HEK293 (cell line): ENCODE measurements at regions not wholly inside any gene's neighbourhood (a gene's known extent, or its start where the extent isn't known, plus 50 kb on each side); places are given as distances from the start of the nearest gene placed in this dataset.
A peak's percentile ranks its signal among the peaks of the same experiment; 100 is the strongest.

Experiments used
- CTCF ChIA-PET: fragments of 350-600 bp; formaldehyde crosslinking; extraction: SDS; loops from one replicate; lab custom pipeline; 2021; ENCODE audit warnings: antibody characterized with exemption; lab: Yijun Ruan, JAX
- POLR2A ChIA-PET: fragments of 300-600 bp; formaldehyde crosslinking; extraction: SDS; loops from one replicate; lab custom pipeline; 2020; ENCODE audit warnings: antibody characterized with exemption, inconsistent platforms; lab: Yijun Ruan, JAX
- H3K27ac ChIP-seq: fragments of 200-500 bp; sonication (Bioruptor generic); 2 replicates; pipeline ENCODE4 v1.5.1; 2014; ENCODE audit warnings: low read depth, low read length, control low read depth, inconsistent platforms; ENCODE audit errors: extremely low read depth
- H3K36me3 ChIP-seq, 2 experiments: fragments of 200-500 bp in 1 of 2; sonication (Bioruptor generic) in 1 of 2; 1 replicate in 1 of 2; 2 replicates in 1 of 2; pipeline ENCODE4 v1.5.1; 2014 to 2017; ENCODE audit warnings: inconsistent platforms in 2 of 2, low read length in 2 of 2; ENCODE audit not compliant: control insufficient read depth in 2 of 2, insufficient read depth in 1 of 2
- H3K4me1 ChIP-seq: fragments of 200-500 bp; sonication (Bioruptor generic); 2 replicates; pipeline ENCODE4 v1.5.1; 2014; ENCODE audit warnings: mild to moderate bottlenecking, low read length, inconsistent platforms; ENCODE audit not compliant: control insufficient read depth, insufficient read depth
- H3K4me3 ChIP-seq: 2 replicates; pipeline ENCODE4 v1.5.1; 2011; ENCODE audit warnings: low read depth, mild to moderate bottlenecking, control low read depth, low read length, moderate library complexity
- H3K9me3 ChIP-seq: fragments of 200-500 bp; sonication (Bioruptor generic); 2 replicates; pipeline ENCODE4 v1.5.1; 2014; ENCODE audit warnings: low read depth, low read length, inconsistent platforms; ENCODE audit not compliant: control insufficient read depth, insufficient read depth
- KLF7 ChIP-seq: fragments of 450-650 bp; formaldehyde crosslinking; IDR thresholded peaks from 2 replicates; pipeline ENCODE4 v1.5.1; 2016; ENCODE audit warnings: missing biosample characterization, missing genetic modification characterization, borderline replicate concordance
- PBX3 ChIP-seq: sonication (generic); formaldehyde crosslinking; IDR thresholded peaks from 2 replicates; pipeline ENCODE4 v1.8.1; 2022; ENCODE audit warnings: mild to moderate bottlenecking, moderate library complexity, missing genetic modification reagents
- TRIM28 ChIP-seq: IDR thresholded peaks from 2 replicates; pipeline ENCODE4 v1.6.1; 2011; ENCODE audit warnings: low read length, control low read depth, borderline replicate concordance
- ZBTB1 ChIP-seq: fragments of 450-650 bp; formaldehyde crosslinking; IDR thresholded peaks from 2 replicates; pipeline ENCODE4 v1.5.1; 2016; ENCODE audit warnings: missing biosample characterization, missing genetic modification characterization
- ZBTB20 ChIP-seq: fragments of 450-650 bp; formaldehyde crosslinking; IDR thresholded peaks from 2 replicates; pipeline ENCODE4 v1.5.1; 2016; ENCODE audit warnings: missing biosample characterization, missing genetic modification characterization
- ZBTB7A ChIP-seq: fragments of 450-650 bp; formaldehyde crosslinking; IDR thresholded peaks from 2 replicates; pipeline ENCODE4 v1.5.1; 2016; ENCODE audit warnings: low read depth, missing biosample characterization, missing genetic modification characterization
- ZNF184 ChIP-seq: fragments of 450-650 bp; IDR thresholded peaks from 2 replicates; pipeline ENCODE4 v1.5.1; 2018; ENCODE audit warnings: missing biosample characterization, mild to moderate bottlenecking, missing genetic modification characterization
- ZNF19 ChIP-seq: fragments of 450-650 bp; formaldehyde crosslinking; IDR thresholded peaks from 2 replicates; pipeline ENCODE4; 2016; ENCODE audit warnings: missing biosample characterization, missing genetic modification characterization, low read depth
- ZNF2 ChIP-seq: fragments of 450-650 bp; formaldehyde crosslinking; IDR thresholded peaks from 2 replicates; pipeline ENCODE4 v1.5.1; 2016; ENCODE audit warnings: missing biosample characterization, missing genetic modification characterization
- ZNF274 ChIP-seq, 2 experiments: fragments of 200-500 bp in 1 of 2; fragments of 450-650 bp in 1 of 2; sonication (Bioruptor generic) in 1 of 2; formaldehyde crosslinking in 1 of 2; IDR thresholded peaks; 2 replicates each; pipeline versions ENCODE4 v1.5.1 to v1.6.1; 2014 to 2016; ENCODE audit warnings: borderline replicate concordance in 1 of 2, inconsistent platforms in 1 of 2, low read length in 1 of 2, missing biosample characterization in 1 of 2, missing genetic modification characterization in 1 of 2
- ZNF48 ChIP-seq: fragments of 450-650 bp; formaldehyde crosslinking; IDR thresholded peaks from 2 replicates; pipeline ENCODE4 v1.5.1; 2016; ENCODE audit warnings: missing biosample characterization, missing genetic modification characterization
- ZNF561 ChIP-seq: fragments of 450-650 bp; IDR thresholded peaks from 2 replicates; pipeline ENCODE4 v1.5.1; 2018; ENCODE audit warnings: missing biosample characterization, missing genetic modification characterization, borderline replicate concordance
- ZNF600 ChIP-seq: fragments of 450-650 bp; formaldehyde crosslinking; IDR thresholded peaks from 2 replicates; pipeline ENCODE4 v1.5.1; 2016; ENCODE audit warnings: missing biosample characterization, missing genetic modification characterization
- ZNF610 ChIP-seq: fragments of 450-650 bp; formaldehyde crosslinking; IDR thresholded peaks from 2 replicates; pipeline ENCODE4 v1.5.1; 2016; ENCODE audit warnings: missing biosample characterization, missing genetic modification characterization, borderline replicate concordance
- ZNF621 ChIP-seq: fragments of 450-650 bp; formaldehyde crosslinking; IDR thresholded peaks from 2 replicates; pipeline ENCODE4 v1.5.1; 2017; ENCODE audit warnings: missing biosample characterization, missing genetic modification characterization
- ZNF707 ChIP-seq: fragments of 450-650 bp; formaldehyde crosslinking; IDR thresholded peaks from 2 replicates; pipeline ENCODE4 v1.5.1; 2016; ENCODE audit warnings: missing biosample characterization, missing genetic modification characterization
- ZNF785 ChIP-seq: fragments of 450-650 bp; formaldehyde crosslinking; IDR thresholded peaks from 2 replicates; pipeline ENCODE4 v1.5.1; 2016; ENCODE audit warnings: missing biosample characterization, missing genetic modification characterization
- ZSCAN18 ChIP-seq: fragments of 450-650 bp; formaldehyde crosslinking; IDR thresholded peaks from 2 replicates; pipeline ENCODE4 v1.5.1; 2016; ENCODE audit warnings: missing biosample characterization, missing genetic modification characterization

GRCh38 chr13:85266771-85267170 lies 532.4 kb downstream of the SLITRK6 start:
- TF ChIP-seq TRIM28 (peak; percentile 70; the same call in 1 of the 2 replicates), ZNF274 (IDR thresholded peaks at IDR 0.05; ENCODE audit: low read length) (no peak), ZNF274 (tag by site-specific recombination; IDR thresholded peaks at IDR 0.05; ENCODE audit: borderline replicate concordance) (no peak)
- TF ChIP-seq, all 188 proteins: peak for 1
- Histone ChIP-seq H3K9me3 (no peaks in the 10 kb centered on the region), H3K36me3 (no peaks in the 10 kb centered on the region), H3K27ac (no peak overlapping the region), H3K4me1 (no peaks in the 10 kb centered on the region), H3K4me3 (no peak overlapping the region)
- POLR2A ChIA-PET = no interaction called here
- CTCF ChIA-PET = interaction anchor here (0.6 kb wide), 1 partner anchor 10 kb away, joined by 3 read pairs; no protein-coding TSS in a partner anchor

GRCh38 chr13:85266331-85266730 lies 532.9 kb downstream of the SLITRK6 start:
- Histone ChIP-seq H3K4me1 (no peaks in the 10 kb centered on the region), H3K27ac (no peak overlapping the region), H3K36me3 (no peaks in the 10 kb centered on the region), H3K9me3 (no peaks in the 10 kb centered on the region), H3K4me3 (no peak overlapping the region)
- no peak for TF ChIP-seq ZNF600 (tag by site-specific recombination)
- TF ChIP-seq ZNF561 (tag by site-specific recombination) = no peak
- POLR2A ChIA-PET = no interaction called here
- CTCF ChIA-PET = interaction anchor here (0.6 to 1.1 kb wide), 2 partner anchors 11 to 492 kb away, joined by 3 to 4 read pairs; no protein-coding TSS in a partner anchor

- ChIA-PET CTCF (interaction anchor here (1.1 kb wide), 1 partner anchor 493 kb away, joined by 4 read pairs; no protein-coding TSS in a partner anchor), POLR2A (no interaction called here)
- TF ChIP-seq ZNF610 (tag by site-specific recombination) = no peak
- TF ChIP-seq ZNF2 (tag by site-specific recombination) = no peak
- TF ChIP-seq ZNF48 (tag by site-specific recombination) = no peak
- no peak for TF ChIP-seq PBX3 (CRISPR knock-in tag)
- TF ChIP-seq ZBTB1 (tag by site-specific recombination) = no peak
- TF ChIP-seq ZBTB20 (tag by site-specific recombination) = no peak
- no peak for TF ChIP-seq ZNF707 (tag by site-specific recombination)
- no peak for TF ChIP-seq ZBTB7A (tag by site-specific recombination)
- no peak for TF ChIP-seq ZNF19
- TF ChIP-seq ZNF621 = no peak
- TF ChIP-seq ZNF785 (tag by site-specific recombination) = no peak
- no peak for TF ChIP-seq KLF7 (tag by site-specific recombination)
- TF ChIP-seq ZSCAN18 (tag by site-specific recombination) = no peak
- no peak for TF ChIP-seq ZNF184 (tag by site-specific recombination)
- no peak overlapping the region for H3K27ac ChIP-seq
- no peaks in the 10 kb centered on the region for H3K36me3 ChIP-seq
- H3K4me1 ChIP-seq = no peaks in the 10 kb centered on the region
- no peak overlapping the region for H3K4me3 ChIP-seq
- H3K9me3 ChIP-seq = no peaks in the 10 kb centered on the region
Measured at GRCh38 chr13:85265296-85265695, 533.9 kb downstream of the SLITRK6 start.
